Thoracic aorta (tissue), 2 donors: ENCODE measurements at regions not wholly inside any gene's neighbourhood (a gene's known extent, or its start where the extent isn't known, plus 50 kb on each side); places are given as distances from the start of the nearest gene placed in this dataset.

Experiments used
- ATAC-seq: fragments of 150-250 bp; one replicate; pipeline ENCODE4 v1.8.0; 2017; ENCODE audit warnings: low read depth; ENCODE audit not compliant: insufficient number of reproducible peaks, low FRiP score
- DNase-seq: peaks from one replicate; pipeline ENCODE4 v3.0.0-alpha.2; 2020; ENCODE audit warnings: low spot score
- H3K27ac ChIP-seq, 2 donors: fragments of 200-600 bp; sonication (generic); 1 replicate in 1 of 2; 2 replicates in 1 of 2; pipeline ENCODE4 v1.5.1; 2016; ENCODE audit warnings: mild to moderate bottlenecking in 2 of 2, moderate library complexity in 2 of 2
- H3K27me3 ChIP-seq: fragments of 200-600 bp; sonication (generic); replicated peaks from 2 replicates; pipeline ENCODE4 v1.6.0; 2016; ENCODE audit warnings: mild to moderate bottlenecking; ENCODE audit not compliant: insufficient read depth
- H3K36me3 ChIP-seq: fragments of 200-600 bp; sonication (generic); one replicate; pipeline ENCODE4 v1.5.1; 2016
- H3K4me1 ChIP-seq, 2 donors: fragments of 200-600 bp; sonication (generic); 1 replicate in 1 of 2; 2 replicates in 1 of 2; pipeline versions ENCODE4 v1.5.1 to v1.6.0; 2016; ENCODE audit warnings: low read depth in 2 of 2, mild to moderate bottlenecking in 1 of 2; ENCODE audit not compliant: control insufficient read depth in 1 of 2
- H3K4me3 ChIP-seq: fragments of 200-600 bp; sonication (generic); 2 replicates; pipeline ENCODE4 v1.5.1; 2016; ENCODE audit warnings: mild to moderate bottlenecking
- H3K9me3 ChIP-seq: fragments of 200-600 bp; sonication (generic); 2 replicates; pipeline ENCODE4 v1.5.1; 2016
- TF ChIP-seq, protein P1 (sequence below): fragments of 200-600 bp; sonication (generic); IDR thresholded peaks from one replicate; pipeline ENCODE4 v1.5.1; 2019; ENCODE audit warnings: antibody characterized with exemption

DNA sequence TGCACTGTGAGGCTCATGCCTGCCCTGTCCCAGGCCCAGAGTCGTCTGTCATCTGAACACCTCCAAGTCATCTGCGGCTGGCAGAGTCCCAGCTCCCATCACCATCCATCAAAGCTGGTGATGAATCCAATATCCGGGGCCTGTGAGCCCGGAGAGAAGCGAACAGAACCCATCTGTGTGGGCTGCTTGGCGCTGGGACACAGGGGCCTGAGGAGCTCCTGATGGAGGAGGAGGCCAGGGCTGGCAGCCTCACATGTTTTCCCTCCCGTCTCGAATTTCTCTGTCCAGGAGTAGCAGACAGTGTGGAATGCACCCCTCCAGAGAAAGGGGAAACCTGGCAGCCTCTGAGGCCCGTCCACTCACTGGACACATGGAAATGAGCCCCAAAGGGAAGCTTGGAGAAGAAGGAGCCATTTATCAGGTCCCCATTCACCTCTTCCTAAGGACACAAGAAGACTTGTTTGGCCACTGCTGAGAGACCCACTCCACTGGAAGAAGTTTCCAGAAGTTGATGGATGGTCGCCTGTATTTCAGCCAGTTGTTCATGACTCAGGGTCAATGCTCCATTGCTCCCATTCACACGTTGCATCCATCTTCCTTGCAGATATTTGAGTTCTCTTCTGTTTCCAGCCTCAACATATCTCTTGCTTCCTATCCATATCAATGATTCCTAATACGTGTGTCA lies 307.5 kb upstream of the SULF2 start:
- ATAC-seq (no peak), DNase-seq (no peak)
- Histone ChIP-seq H3K27me3 (no peaks in the 10 kb centered on the region), H3K4me1 (no peaks in the 10 kb centered on the region), H3K27ac (no peak overlapping the region), H3K9me3 (no peaks in the 10 kb centered on the region), H3K4me3 (no peak overlapping the region), H3K36me3 (no peaks in the 10 kb centered on the region)
- TF ChIP-seq, protein P1, sequence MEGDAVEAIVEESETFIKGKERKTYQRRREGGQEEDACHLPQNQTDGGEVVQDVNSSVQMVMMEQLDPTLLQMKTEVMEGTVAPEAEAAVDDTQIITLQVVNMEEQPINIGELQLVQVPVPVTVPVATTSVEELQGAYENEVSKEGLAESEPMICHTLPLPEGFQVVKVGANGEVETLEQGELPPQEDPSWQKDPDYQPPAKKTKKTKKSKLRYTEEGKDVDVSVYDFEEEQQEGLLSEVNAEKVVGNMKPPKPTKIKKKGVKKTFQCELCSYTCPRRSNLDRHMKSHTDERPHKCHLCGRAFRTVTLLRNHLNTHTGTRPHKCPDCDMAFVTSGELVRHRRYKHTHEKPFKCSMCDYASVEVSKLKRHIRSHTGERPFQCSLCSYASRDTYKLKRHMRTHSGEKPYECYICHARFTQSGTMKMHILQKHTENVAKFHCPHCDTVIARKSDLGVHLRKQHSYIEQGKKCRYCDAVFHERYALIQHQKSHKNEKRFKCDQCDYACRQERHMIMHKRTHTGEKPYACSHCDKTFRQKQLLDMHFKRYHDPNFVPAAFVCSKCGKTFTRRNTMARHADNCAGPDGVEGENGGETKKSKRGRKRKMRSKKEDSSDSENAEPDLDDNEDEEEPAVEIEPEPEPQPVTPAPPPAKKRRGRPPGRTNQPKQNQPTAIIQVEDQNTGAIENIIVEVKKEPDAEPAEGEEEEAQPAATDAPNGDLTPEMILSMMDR = no peak

- no peak overlapping the region for H3K4me3 ChIP-seq
- H3K27me3 ChIP-seq = no peaks in the 10 kb centered on the region
- ATAC-seq (no peak), DNase-seq (no peak)
- no peaks in the 10 kb centered on the region for H3K36me3 ChIP-seq
- TF ChIP-seq, protein P1 = no peak
- no peak overlapping the region for H3K27ac ChIP-seq
- H3K9me3 ChIP-seq = no peaks in the 10 kb centered on the region
- no peaks in the 10 kb centered on the region for H3K4me1 ChIP-seq
Measured at GRCh38 chr20:48090784-48091183, 305.5 kb upstream of the SULF2 start.

DNA sequence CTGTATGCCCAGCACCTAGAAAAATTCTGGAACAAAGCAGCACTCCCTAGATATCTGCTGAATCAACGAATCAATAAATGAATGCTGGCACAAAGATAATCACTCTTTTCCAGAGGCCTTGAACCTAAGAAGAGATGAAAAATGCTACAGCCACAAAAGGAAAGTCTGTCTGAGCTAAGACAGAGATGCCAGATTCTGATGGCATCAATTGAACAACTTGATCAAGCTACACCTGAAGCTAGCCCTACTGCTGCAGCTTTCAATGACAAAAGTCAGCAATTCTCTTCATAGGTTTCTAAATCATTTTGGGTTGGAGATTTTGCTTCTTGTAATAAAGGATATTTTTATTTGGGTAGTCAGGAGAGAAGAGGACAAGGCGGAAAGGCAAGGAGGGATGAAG lies 305.0 kb upstream of the SULF2 start:
- DNase-seq (no peak), ATAC-seq (no peak)
- no peaks in the 10 kb centered on the region for H3K36me3 ChIP-seq
- no peaks in the 10 kb centered on the region for H3K9me3 ChIP-seq
- H3K4me3 ChIP-seq = no peak overlapping the region
- TF ChIP-seq, protein P1 = no peak
- no peak overlapping the region for H3K27ac ChIP-seq
- no peaks in the 10 kb centered on the region for H3K4me1 ChIP-seq
- H3K27me3 ChIP-seq = no peaks in the 10 kb centered on the region

DNA sequence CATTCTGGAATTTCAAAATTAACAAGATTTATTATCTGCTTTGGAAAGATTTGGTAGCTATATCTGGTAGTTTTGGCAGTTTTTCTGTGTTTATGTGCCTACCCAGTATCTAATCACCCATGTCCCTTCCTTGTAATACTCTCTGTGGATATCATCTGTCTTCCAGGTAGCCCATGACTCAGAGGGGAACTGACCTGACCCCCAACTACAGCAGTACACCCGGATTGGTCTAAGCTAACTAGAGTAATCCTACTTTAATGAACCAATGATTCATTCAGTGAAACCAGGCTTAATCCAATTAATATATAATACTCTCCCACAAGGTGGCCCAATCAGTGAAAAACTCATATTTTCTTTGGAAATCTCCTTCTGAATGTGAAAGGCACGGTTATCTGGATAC lies 295.3 kb upstream of the SULF2 start:
- no peak for ATAC-seq
- TF ChIP-seq, protein P1 = no peak

DNA sequence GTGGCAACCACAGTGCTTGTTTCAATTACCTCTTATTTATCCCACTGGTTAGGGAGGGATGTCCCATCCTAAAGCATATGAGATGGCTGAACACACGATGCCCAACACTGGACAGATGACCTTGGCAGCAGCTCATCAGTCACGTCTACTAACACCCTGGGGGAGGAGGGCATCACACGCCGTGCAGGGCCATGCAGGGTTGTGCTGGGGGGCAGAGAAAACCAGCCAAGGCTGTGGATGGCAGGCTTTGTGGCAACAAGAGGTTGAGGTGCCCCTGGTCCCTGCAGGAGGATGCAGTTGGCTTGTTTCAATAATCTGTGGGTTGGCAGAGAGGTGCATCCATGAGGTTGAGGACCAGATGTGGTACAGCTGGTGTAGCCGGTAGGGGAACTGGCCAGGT lies 293.7 kb upstream of the SULF2 start:
- no peak overlapping the region for H3K27ac ChIP-seq
- TF ChIP-seq, protein P1 = no peak
- no peak overlapping the region for H3K4me3 ChIP-seq
- H3K9me3 ChIP-seq = no peaks in the 10 kb centered on the region
- no peaks in the 10 kb centered on the region for H3K36me3 ChIP-seq
- no peaks in the 10 kb centered on the region for H3K4me1 ChIP-seq
- H3K27me3 ChIP-seq = no peaks in the 10 kb centered on the region
- ATAC-seq (no peak), DNase-seq (no peak)

More for the DNA sequence above, 295.3 kb upstream of the SULF2 start:
- H3K9me3 ChIP-seq = no peaks in the 10 kb centered on the region
- no peak overlapping the region for H3K27ac ChIP-seq
- no peak overlapping the region for H3K4me3 ChIP-seq
- no peak for DNase-seq
- H3K36me3 ChIP-seq = no peaks in the 10 kb centered on the region
- no peaks in the 10 kb centered on the region for H3K27me3 ChIP-seq
- H3K4me1 ChIP-seq = no peaks in the 10 kb centered on the region
